ENCODE measurements at regions not wholly inside any gene's neighbourhood (a gene's known extent, or its start where the extent isn't known, plus 50 kb on each side); places are given as distances from the start of the nearest gene placed in this dataset.

- no peak for TF ChIP-seq POLR2AphosphoS5 (IDR thresholded peaks at IDR 0.05; ENCODE audit: low read depth, low read length)
- no peak for TF ChIP-seq POLR2A (IDR thresholded peaks at IDR 0.05; ENCODE audit: low read depth, low read length)
Observed at GRCh38 chr1:226474443-226475141, 66.7 kb upstream of the PARP1 start.

Measured in GM12892 (cell line).